ENCODE measurements at regions not wholly inside any gene's neighbourhood (a gene's known extent, or its start where the extent isn't known, plus 50 kb on each side); places are given as distances from the start of the nearest gene placed in this dataset.

- TF ChIP-seq YY1 (IDR thresholded peaks at IDR 0.05; ENCODE audit: insufficient read depth, insufficient read length) (no peak), ZNF274 (IDR thresholded peaks at IDR 0.05; ENCODE audit: low read depth, low read length) (no peak)
Measured at GRCh38 chr15:95972041-95972553, 358.4 kb upstream of the NR2F2 start.
